Femur (tissue), 1 donor: ENCODE measurements at regions not wholly inside any gene's neighbourhood (a gene's known extent, or its start where the extent isn't known, plus 50 kb on each side); places are given as distances from the start of the nearest gene placed in this dataset.
A peak's percentile ranks its signal among the peaks of the same experiment; 100 is the strongest.

Experiments
- DNase-seq: peaks from one replicate; pipeline ENCODE4 v3.0.0-alpha.2; 2017

- DNase-seq, result no peak
Observed at GRCh38 chr15:46265664-46266347, 631.0 kb downstream of the SQOR start.

- DNase-seq, result no peak
Observed at GRCh38 chr15:46266661-46267060, 631.8 kb downstream of the SQOR start.

- no peak for DNase-seq
Observed at GRCh38 chr15:46270481-46271147, 635.8 kb downstream of the SQOR start.

- DNase-seq, result no peak
Observed at GRCh38 chr15:46275701-46276100, 640.9 kb downstream of the SQOR start.

- no peak for DNase-seq
Observed at GRCh38 chr15:46277451-46277850, 642.6 kb downstream of the SQOR start.

GRCh38 chr15:46278062-46278461 lies 643.2 kb downstream of the SQOR start:
- DNase-seq, result no peak

DNA sequence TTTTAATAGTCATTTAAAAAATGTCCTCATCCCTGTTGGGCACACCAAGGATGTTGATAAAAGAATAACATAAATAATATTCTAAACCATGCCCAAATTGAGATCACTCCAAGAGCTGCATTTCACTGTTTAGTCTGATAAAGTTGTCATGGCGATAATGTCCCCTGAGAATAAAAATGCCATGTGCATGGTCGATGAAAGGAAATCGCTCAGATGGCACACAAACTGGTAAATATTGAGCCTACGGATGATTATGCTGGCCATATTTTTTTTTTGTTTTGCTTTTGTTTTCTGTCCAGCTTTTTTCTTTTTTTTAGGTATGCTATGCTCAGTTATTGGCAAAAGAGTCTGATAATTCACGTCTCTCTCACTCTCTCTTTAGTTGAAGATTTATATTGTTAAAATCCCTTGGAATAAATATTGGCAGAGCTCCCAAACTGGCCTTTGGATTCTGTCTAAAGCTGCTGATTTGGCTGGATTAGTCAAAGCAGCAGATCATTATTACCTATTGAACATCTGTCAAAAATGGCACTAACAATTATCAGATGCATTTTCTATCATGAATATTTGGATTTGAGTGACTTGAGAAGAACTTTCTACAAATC lies 643.8 kb downstream of the SQOR start:
- no peak for DNase-seq

GRCh38 chr15:46280762-46281542 lies 646.1 kb downstream of the SQOR start:
- DNase-seq, result no peak

GRCh38 chr15:46293550-46293949 lies 658.7 kb downstream of the SQOR start:
- DNase-seq, result no peak

DNA sequence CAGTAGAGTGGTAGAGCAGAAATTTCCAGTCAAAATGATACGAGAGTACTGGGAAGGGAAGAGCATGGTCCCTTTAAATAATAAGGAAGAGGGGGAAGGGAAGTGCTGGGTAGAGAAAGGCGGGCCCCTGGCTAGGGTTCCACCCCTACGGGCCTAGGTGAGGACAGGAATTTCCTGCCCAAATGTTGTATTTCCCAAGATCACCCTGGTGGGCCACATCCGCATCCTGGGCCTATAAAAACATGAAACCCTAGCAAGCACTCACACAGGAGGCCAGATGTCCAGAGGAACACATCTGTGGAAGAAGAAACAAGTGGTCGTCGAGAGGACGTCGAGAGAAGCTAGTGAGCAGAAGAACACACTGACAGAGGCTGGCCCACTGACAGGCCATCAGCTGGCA lies 661.2 kb downstream of the SQOR start:
- DNase-seq, result no peak

GRCh38 chr15:46296797-46297196 lies 662.0 kb downstream of the SQOR start:
- no peak for DNase-seq

DNA sequence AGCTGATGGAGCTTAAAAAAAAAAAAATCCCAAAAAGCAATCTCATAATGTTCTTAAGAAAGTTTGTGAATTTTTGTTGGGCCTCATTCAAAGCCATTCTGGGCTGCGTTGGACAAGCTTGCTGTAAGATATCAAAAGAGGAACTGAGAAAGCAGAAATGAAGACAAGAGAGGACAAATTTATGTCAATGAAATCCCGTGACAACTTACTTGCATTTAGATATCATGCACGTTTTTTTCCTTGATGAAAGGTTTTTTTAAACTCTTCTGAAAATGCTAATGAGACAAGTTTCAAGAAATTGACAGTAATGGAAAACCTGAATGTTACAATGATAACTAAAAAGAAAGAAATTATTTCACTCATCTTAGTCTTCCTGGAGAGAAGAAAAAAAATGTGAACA lies 662.9 kb downstream of the SQOR start:
- DNase-seq, result no peak

DNA sequence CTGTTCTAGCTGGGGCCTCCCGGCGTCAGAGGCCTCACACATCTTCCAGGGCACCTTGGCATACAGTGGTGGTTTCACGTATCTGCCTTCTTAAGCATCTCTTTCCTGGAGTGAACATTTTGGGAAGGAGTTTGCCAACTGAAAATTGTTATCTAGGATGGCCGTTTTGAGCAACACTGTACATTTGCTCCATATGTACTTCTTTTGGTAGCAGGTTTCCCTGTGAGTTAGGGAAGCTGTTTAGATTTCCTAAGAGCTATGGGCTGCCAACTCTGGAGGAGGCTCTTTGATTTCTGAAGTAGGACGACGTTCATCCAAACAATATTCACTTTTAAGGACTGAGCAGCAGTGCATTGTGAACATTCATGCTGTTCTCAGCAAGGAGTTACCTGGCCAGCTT lies 665.9 kb downstream of the SQOR start:
- no peak for DNase-seq

DNA sequence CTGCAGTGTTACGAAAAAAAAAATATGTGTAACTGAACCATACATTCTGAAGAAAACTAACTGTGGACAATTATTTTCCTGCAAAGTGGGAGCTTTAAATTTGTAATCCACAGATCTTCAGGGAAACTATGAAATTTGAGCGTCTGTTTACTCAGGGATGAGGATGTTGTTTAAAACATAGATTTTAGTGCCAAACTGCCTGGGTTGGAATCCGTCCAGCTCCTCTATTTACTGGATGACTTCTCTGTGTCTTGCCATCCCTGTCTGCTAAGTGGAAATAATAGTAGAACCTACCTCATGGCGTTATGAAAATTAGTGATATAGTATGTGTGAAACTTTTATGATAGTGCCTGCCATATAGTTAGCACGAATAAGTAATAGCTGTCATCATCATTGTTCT lies 666.5 kb downstream of the SQOR start:
- no peak for DNase-seq

GRCh38 chr15:46301826-46302225 lies 667.0 kb downstream of the SQOR start:
- DNase-seq, result no peak

DNA sequence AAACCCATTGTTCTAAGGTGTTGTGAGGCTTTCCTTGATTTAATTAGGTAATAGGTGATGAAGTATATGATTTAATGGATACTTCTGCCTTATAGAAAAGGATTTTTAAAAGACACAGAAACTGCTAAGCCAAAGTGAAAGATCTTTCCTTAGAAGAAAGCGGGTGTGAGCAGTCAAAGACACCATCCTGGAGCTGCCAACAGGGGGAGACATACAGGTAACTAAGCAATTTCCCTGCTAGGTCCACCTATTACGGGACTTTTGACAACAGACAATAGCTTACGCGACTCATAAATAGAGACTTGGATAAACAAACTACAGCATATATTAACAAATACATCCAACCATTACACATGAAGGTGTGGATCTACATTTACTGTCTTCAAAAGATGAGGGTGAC lies 669.5 kb downstream of the SQOR start:
- no peak for DNase-seq

GRCh38 chr15:46307746-46308145 lies 672.9 kb downstream of the SQOR start:
- no peak for DNase-seq

- DNase-seq, result no peak
Observed at GRCh38 chr15:46309914-46310313, 675.1 kb downstream of the SQOR start.

GRCh38 chr15:46312133-46312740 lies 677.4 kb downstream of the SQOR start:
- DNase-seq, result peak; percentile 77

DNA sequence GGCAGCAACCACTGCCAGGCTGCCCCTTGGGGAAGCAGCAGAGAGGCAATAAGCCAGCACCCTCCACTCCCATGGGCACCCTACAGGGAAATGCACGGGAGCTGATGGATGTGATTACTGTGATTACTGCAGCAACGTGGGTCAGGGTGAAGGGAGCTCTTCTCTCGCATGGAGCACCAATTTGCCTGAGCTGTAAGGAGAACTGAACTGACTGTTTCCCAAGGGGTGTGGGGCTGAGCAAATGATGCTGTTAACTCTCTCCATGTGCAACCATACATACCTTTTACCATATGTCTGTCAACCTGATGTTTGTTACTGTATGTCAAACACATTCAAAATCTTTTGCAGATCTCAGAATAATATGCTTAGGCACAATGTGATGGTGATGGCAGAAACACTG lies 680.6 kb downstream of the SQOR start:
- no peak for DNase-seq

DNA sequence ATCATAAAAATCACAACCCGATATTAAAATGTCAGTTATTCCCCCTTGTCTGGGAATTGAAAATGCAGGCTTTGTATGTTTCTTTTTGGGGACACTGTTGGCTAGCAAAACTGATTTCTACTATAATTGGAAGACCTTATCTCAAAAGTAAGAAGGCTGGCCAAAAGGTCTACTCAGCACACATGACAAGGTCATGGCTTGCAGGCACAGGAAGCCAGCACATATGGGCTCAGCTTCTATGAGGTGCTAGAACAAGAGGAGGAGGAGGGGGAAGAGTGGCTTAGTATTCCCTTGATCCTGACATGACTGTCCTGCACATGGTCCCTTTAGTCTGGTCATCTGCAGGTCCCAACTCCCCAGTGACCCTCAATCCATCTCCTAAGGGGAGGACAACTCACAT lies 681.2 kb downstream of the SQOR start:
- DNase-seq, result no peak

DNA sequence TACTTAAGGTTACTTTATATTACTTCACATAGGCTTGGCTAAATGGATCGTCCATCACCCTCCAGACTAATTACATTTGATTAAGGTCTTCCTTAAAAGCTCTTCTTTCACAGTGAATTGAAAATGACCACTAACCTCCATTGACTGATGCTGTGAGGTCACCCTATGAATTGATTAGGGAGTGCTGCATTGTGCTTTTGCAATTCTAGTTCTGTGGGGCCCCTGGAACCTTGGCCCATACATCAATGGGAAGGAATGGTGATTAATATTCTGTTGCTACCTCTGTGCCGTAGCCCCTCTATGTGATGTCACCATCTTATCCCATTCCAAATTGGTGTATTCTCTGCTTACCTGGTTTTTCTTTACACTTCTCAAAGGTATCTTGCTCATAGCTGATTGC lies 682.2 kb downstream of the SQOR start:
- no peak for DNase-seq

GRCh38 chr15:46322753-46323152 lies 687.9 kb downstream of the SQOR start:
- no peak for DNase-seq
